NCI-H146 treated with DMSO at 0.1 percent for 48 hours (cell line): ENCODE measurements at regions not wholly inside any gene's neighbourhood (a gene's known extent, or its start where the extent isn't known, plus 50 kb on each side); places are given as distances from the start of the nearest gene placed in this dataset.

Experiments used
- DNase-seq: peaks from one replicate; lab custom pipeline; 2025; ENCODE audit not compliant: unreplicated experiment; lab: John Stamatoyannopoulos, UW

DNA sequence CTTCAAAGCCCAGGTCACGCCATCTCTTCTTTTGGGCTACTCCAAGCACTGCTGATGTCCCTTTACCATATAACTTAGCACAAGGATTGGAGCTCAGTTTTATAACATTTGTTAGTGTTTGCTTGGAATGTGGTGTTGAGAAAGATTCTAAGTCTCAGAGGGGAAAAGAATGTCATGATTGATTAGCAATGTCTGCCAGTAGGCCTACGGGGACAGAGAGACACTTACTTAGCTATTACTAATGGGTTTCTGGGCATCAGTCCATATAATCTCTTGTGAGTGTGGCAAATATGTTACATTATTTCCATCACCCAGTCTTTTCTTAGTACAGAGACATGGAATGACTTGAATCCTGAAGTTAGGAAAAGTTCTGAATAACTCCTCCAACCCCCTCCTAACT is 75.4 kb upstream of the FSHB start:
- DNase-seq: no peak

- DNase-seq: no peak
Measured at GRCh38 chr11:30159546-30159945, 71.3 kb upstream of the FSHB start.

DNA sequence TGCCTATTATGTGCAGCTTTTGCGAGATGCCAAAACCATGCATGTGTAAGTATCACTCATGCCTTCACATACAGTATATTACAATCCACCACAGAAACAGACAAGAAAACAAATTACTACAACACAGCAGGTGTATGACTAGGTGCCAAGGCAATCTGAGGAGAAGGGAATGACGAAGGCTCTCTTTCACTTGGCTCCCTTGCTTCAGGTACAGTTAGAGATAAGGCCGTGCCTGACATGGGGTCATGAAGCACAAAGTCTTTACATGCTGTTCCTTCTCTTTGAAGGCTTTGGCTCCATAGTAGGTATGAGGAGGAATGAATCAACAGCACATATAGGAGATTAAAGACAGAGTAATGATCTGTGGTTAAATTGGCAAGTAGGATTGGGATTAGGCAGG is 65.2 kb upstream of the FSHB start:
- no peak for DNase-seq

DNA sequence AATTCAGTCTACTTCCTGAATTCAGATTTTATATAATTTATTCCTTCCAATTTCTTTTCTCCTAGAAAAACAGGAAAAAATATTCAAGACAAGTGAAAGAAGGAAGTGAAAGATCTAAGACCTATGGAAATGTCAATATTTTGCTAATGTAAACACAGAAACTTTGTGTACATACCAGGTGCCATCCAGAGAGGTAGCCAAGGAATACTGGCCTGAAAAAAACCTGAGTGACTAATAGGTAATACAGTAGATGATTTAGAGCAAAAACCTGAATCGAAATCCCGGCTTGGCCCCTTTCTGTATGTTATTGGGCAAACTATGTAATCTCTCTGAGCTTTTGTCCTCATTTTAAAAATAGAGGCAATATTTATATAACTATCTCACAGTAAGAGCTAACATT is 59.2 kb upstream of the FSHB start:
- DNase-seq: no peak

GRCh38 chr11:30172158-30172557 is 58.7 kb upstream of the FSHB start:
- no peak for DNase-seq

- no peak for DNase-seq
Measured at GRCh38 chr11:30172883-30173311, 57.9 kb upstream of the FSHB start.

- DNase-seq: no peak
Measured at GRCh38 chr11:30174265-30175020, 56.4 kb upstream of the FSHB start.
